ENCODE measurements at regions not wholly inside any gene's neighbourhood (a gene's known extent, or its start where the extent isn't known, plus 50 kb on each side); places are given as distances from the start of the nearest gene placed in this dataset.

GRCh38 chr2:46844034-46844433, 71.6 kb downstream of the MCFD2 start:
- no peaks in the 10 kb centered on the region for H3K36me3 ChIP-seq (ENCODE audit: insufficient read depth, low read length)
- H2AFZ ChIP-seq (ENCODE audit: low read length), result no peak overlapping the region
- H4K20me1 ChIP-seq (ENCODE audit: insufficient read depth, low read length), result no peaks in the 10 kb centered on the region
- H3K27ac ChIP-seq (ENCODE audit: low read depth, low read length, poor library complexity, severe bottlenecking), result no peak overlapping the region
- BruUV-seq (replicated peaks), result no TSS peak
- no peak overlapping the region for H3K4me2 ChIP-seq (ENCODE audit: low read length)
- ChIA-PET CTCF (ENCODE audit: unreplicated experiment) (no interaction called here), POLR2A (no interaction called here)
- intact Hi-C loops (cut with micrococcal nuclease; ENCODE audit: unreplicated experiment), result no loop called here
- peaks cover 10% of the 10 kb centered on the region for H3K4me1 ChIP-seq (ENCODE audit: insufficient read depth, low read length, poor library complexity, severe bottlenecking)
- no peak overlapping the region for H3K4me3 ChIP-seq (ENCODE audit: low read depth, low read length, poor library complexity, severe bottlenecking)
- H3K79me2 ChIP-seq (ENCODE audit: insufficient read depth, low read depth, low read length), result no peaks in the 10 kb centered on the region
- no peak for TF ChIP-seq EZH2phosphoT487 (IDR thresholded peaks at IDR 0.05; ENCODE audit: borderline replicate concordance, low read depth, low read length)
- TF ChIP-seq CTCF (conservative IDR thresholded peaks at IDR 0.05; ENCODE audit: low read length), result no peak
- H3K9me3 ChIP-seq (ENCODE audit: low read length), result no peaks in the 10 kb centered on the region
- H3K9me2 ChIP-seq (ENCODE audit: insufficient read depth, low read length), result no peaks in the 10 kb centered on the region
- no peak for DNase-seq (ENCODE audit: low spot score)

GRCh38 chr2:46843316-46843715, 72.3 kb downstream of the MCFD2 start:
- no peaks in the 10 kb centered on the region for H3K9me2 ChIP-seq (ENCODE audit: insufficient read depth, low read length)
- H3K9me3 ChIP-seq (ENCODE audit: low read length), result no peaks in the 10 kb centered on the region
- TF ChIP-seq EZH2phosphoT487 (IDR thresholded peaks at IDR 0.05; ENCODE audit: borderline replicate concordance, low read depth, low read length) (no peak), CTCF (conservative IDR thresholded peaks at IDR 0.05; ENCODE audit: low read length) (no peak)
- intact Hi-C loops (cut with micrococcal nuclease; ENCODE audit: unreplicated experiment), result no loop called here
- BruUV-seq (replicated peaks), result no TSS peak
- H3K4me2 ChIP-seq (ENCODE audit: low read length), result no peak overlapping the region
- no peak for DNase-seq (ENCODE audit: low spot score)
- ChIA-PET CTCF (ENCODE audit: unreplicated experiment) (interaction anchor here (0.5 kb wide), 1 partner anchor 18 kb away, joined by 3 read pairs; no protein-coding TSS in a partner anchor), POLR2A (no interaction called here)
- H3K4me3 ChIP-seq (ENCODE audit: low read depth, low read length, poor library complexity, severe bottlenecking), result no peak overlapping the region
- no peaks in the 10 kb centered on the region for H3K36me3 ChIP-seq (ENCODE audit: insufficient read depth, low read length)
- H3K27ac ChIP-seq (ENCODE audit: low read depth, low read length, poor library complexity, severe bottlenecking), result no peak overlapping the region
- no peaks in the 10 kb centered on the region for H3K79me2 ChIP-seq (ENCODE audit: insufficient read depth, low read depth, low read length)
- no peaks in the 10 kb centered on the region for H4K20me1 ChIP-seq (ENCODE audit: insufficient read depth, low read length)
- peaks cover 4% of the 10 kb centered on the region for H3K4me1 ChIP-seq (ENCODE audit: insufficient read depth, low read length, poor library complexity, severe bottlenecking)
- H2AFZ ChIP-seq (ENCODE audit: low read length), result no peak overlapping the region

GRCh38 chr2:46842876-46843275, 72.7 kb downstream of the MCFD2 start:
- no peaks in the 10 kb centered on the region for H3K9me3 ChIP-seq (ENCODE audit: low read length)
- no peak overlapping the region for H3K27ac ChIP-seq (ENCODE audit: low read depth, low read length, poor library complexity, severe bottlenecking)
- no peak overlapping the region for H3K4me3 ChIP-seq (ENCODE audit: low read depth, low read length, poor library complexity, severe bottlenecking)
- H3K36me3 ChIP-seq (ENCODE audit: insufficient read depth, low read length), result no peaks in the 10 kb centered on the region
- intact Hi-C loops (cut with micrococcal nuclease; ENCODE audit: unreplicated experiment), result no loop called here
- H3K4me2 ChIP-seq (ENCODE audit: low read length), result no peak overlapping the region
- TF ChIP-seq EZH2phosphoT487 (IDR thresholded peaks at IDR 0.05; ENCODE audit: borderline replicate concordance, low read depth, low read length) (no peak), CTCF (conservative IDR thresholded peaks at IDR 0.05; ENCODE audit: low read length) (no peak)
- ChIA-PET CTCF (ENCODE audit: unreplicated experiment) (interaction anchor here (0.5 kb wide), 1 partner anchor 18 kb away, joined by 3 read pairs; no protein-coding TSS in a partner anchor), POLR2A (no interaction called here)
- H4K20me1 ChIP-seq (ENCODE audit: insufficient read depth, low read length), result no peaks in the 10 kb centered on the region
- no peak for DNase-seq (ENCODE audit: low spot score)
- no peak overlapping the region for H2AFZ ChIP-seq (ENCODE audit: low read length)
- H3K9me2 ChIP-seq (ENCODE audit: insufficient read depth, low read length), result no peaks in the 10 kb centered on the region
- H3K4me1 ChIP-seq (ENCODE audit: insufficient read depth, low read length, poor library complexity, severe bottlenecking), result no peaks in the 10 kb centered on the region
- no TSS peak for BruUV-seq (replicated peaks)
- no peaks in the 10 kb centered on the region for H3K79me2 ChIP-seq (ENCODE audit: insufficient read depth, low read depth, low read length)

All from OCI-LY7 (cell line).